IMR-90 (cell line): ENCODE measurements at regions not wholly inside any gene's neighbourhood (a gene's known extent, or its start where the extent isn't known, plus 50 kb on each side); places are given as distances from the start of the nearest gene placed in this dataset.

Experiments used
- ATAC-seq: fragments of 200-7000 bp; cut with Tn5 transposase; 2 replicates; pipeline ENCODE4 v1.9.1; 2020; ENCODE audit warnings: low read depth, mild to moderate bottlenecking, moderate library complexity
- BruUV-seq: library from RNA; stranded (reverse); fragments of 400-500 nt; replicated peaks from 2 replicates; lab custom pipeline; 2021; lab: Mats Ljungman, UMichigan
- CTCF ChIA-PET: fragments of 300-600 bp; formaldehyde crosslinking; extraction: SDS; loops from one replicate; lab custom pipeline; 2021; ENCODE audit warnings: antibody characterized with exemption; lab: Yijun Ruan, JAX
- POLR2A ChIA-PET: fragments of 300-600 bp; sonication (Branson Sonifier 250); formaldehyde crosslinking; loops from one replicate; lab custom pipeline; 2022; ENCODE audit warnings: antibody characterized with exemption; ENCODE audit not compliant: unreplicated experiment; lab: Charles Lee
- DNase-seq: peaks from one replicate; pipeline ENCODE4 v3.0.0; 2013
- H2AFZ ChIP-seq: replicated peaks from 2 replicates; pipeline ENCODE3; 2013; ENCODE audit warnings: low read length, mild to moderate bottlenecking; ENCODE audit not compliant: poor library complexity
- H2AK5ac ChIP-seq: 2 replicates; pipeline ENCODE4 v1.6.1; 2013; ENCODE audit warnings: low read depth, low read length, inconsistent platforms
- H2AK9ac ChIP-seq: replicated peaks from 2 replicates; pipeline ENCODE3; 2013; ENCODE audit warnings: mild to moderate bottlenecking, low read depth, low read length, moderate library complexity; ENCODE audit not compliant: poor library complexity
- H2BK120ac ChIP-seq: 2 replicates; pipeline ENCODE4 v1.6.1; 2013; ENCODE audit warnings: low read depth, low read length, inconsistent platforms
- H2BK15ac ChIP-seq: 3 replicates; pipeline ENCODE4 v1.6.1; 2013; ENCODE audit warnings: low read depth, low read length, inconsistent platforms
- H2BK20ac ChIP-seq: 2 replicates; pipeline ENCODE4 v1.6.1; 2013; ENCODE audit warnings: low read depth, mild to moderate bottlenecking, inconsistent platforms, low read length, moderate library complexity
- H2BK5ac ChIP-seq: 2 replicates; pipeline ENCODE4 v1.6.1; 2013; ENCODE audit warnings: mild to moderate bottlenecking, low read depth, low read length, inconsistent platforms; ENCODE audit not compliant: poor library complexity, severe bottlenecking
- H3K14ac ChIP-seq: replicated peaks from 2 replicates; pipeline ENCODE4 v1.6.1; 2013; ENCODE audit warnings: low read depth, low read length, inconsistent platforms
- H3K18ac ChIP-seq: 2 replicates; pipeline ENCODE4 v1.6.1; 2013; ENCODE audit warnings: low read depth, low read length, control low read depth
- H3K23ac ChIP-seq: 2 replicates; pipeline ENCODE4 v1.6.1; 2013; ENCODE audit warnings: low read depth, low read length, inconsistent platforms
- H3K27ac ChIP-seq: 2 replicates; pipeline ENCODE4 v1.5.1; 2013; ENCODE audit warnings: mild to moderate bottlenecking, control low read depth, low read length; ENCODE audit not compliant: insufficient read depth
- H3K27me3 ChIP-seq: 2 replicates; pipeline ENCODE4 v1.6.1; 2013; ENCODE audit warnings: low read length; ENCODE audit not compliant: control insufficient read depth, insufficient read depth
- H3K36me3 ChIP-seq: 2 replicates; pipeline ENCODE4 v1.6.1; 2013; ENCODE audit warnings: low read length, mixed read lengths; ENCODE audit not compliant: control insufficient read depth, insufficient read depth
- H3K4ac ChIP-seq: 2 replicates; pipeline ENCODE4 v1.6.1; 2013; ENCODE audit warnings: low read depth, low read length, inconsistent platforms
- H3K4me1 ChIP-seq: 2 replicates; pipeline ENCODE4 v1.6.1; 2013; ENCODE audit warnings: low read length, mixed read lengths; ENCODE audit not compliant: control insufficient read depth, insufficient read depth
- H3K4me2 ChIP-seq: 2 replicates; pipeline ENCODE4 v1.6.1; 2013; ENCODE audit warnings: low read depth, mild to moderate bottlenecking, control low read depth, low read length, moderate library complexity
- H3K4me3 ChIP-seq: 2 replicates; pipeline ENCODE4 v1.5.1; 2013; ENCODE audit warnings: low read depth, mild to moderate bottlenecking, control low read depth, low read length, moderate library complexity; ENCODE audit not compliant: insufficient read depth
- H3K56ac ChIP-seq: 2 replicates; pipeline ENCODE4 v1.6.1; 2013; ENCODE audit warnings: low read length, inconsistent platforms; ENCODE audit not compliant: insufficient read depth; ENCODE audit errors: extremely low read depth
- H3K79me1 ChIP-seq, 2 experiments: 2 replicates each; pipeline ENCODE4 v1.6.1; 2013; ENCODE audit warnings: low read length in 2 of 2, inconsistent platforms in 1 of 2, low read depth in 1 of 2
- H3K9ac ChIP-seq: 2 replicates; pipeline ENCODE4 v1.6.1; 2013; ENCODE audit warnings: low read depth, low read length, control low read depth
- H3K9me1 ChIP-seq: 2 replicates; pipeline ENCODE4 v1.6.1; 2013; ENCODE audit warnings: low read length, inconsistent platforms; ENCODE audit not compliant: insufficient read depth
- H3K9me3 ChIP-seq: 2 replicates; pipeline ENCODE4 v1.6.1; 2013; ENCODE audit warnings: low read length; ENCODE audit not compliant: control insufficient read depth, insufficient read depth
- H4K20me1 ChIP-seq: 2 replicates; pipeline ENCODE4 v1.6.1; 2013; ENCODE audit warnings: low read length, inconsistent platforms; ENCODE audit not compliant: insufficient read depth
- H4K5ac ChIP-seq: 2 replicates; pipeline ENCODE4 v1.6.1; 2013; ENCODE audit warnings: mild to moderate bottlenecking, low read depth, low read length, control low read depth
- H4K8ac ChIP-seq, 2 experiments: 2 replicates each; pipeline ENCODE4 v1.6.1; 2013; ENCODE audit warnings: low read depth in 2 of 2, low read length in 2 of 2, control low read depth in 1 of 2, inconsistent platforms in 1 of 2
- H4K91ac ChIP-seq: 2 replicates; pipeline ENCODE4 v1.6.1; 2013; ENCODE audit warnings: low read depth, low read length, inconsistent platforms; ENCODE audit not compliant: insufficient read depth
- MXI1 ChIP-seq: IDR thresholded peaks from 2 replicates; pipeline ENCODE4 v1.6.1; 2012; ENCODE audit warnings: low read depth, mild to moderate bottlenecking, low read length, moderate library complexity, borderline replicate concordance
- POLR2A ChIP-seq: IDR thresholded peaks from 2 replicates; pipeline ENCODE4 v1.6.1; 2012; ENCODE audit warnings: mild to moderate bottlenecking, low read depth, low read length
- RAD21 ChIP-seq: IDR thresholded peaks from 2 replicates; pipeline ENCODE4 v1.6.1; 2012; ENCODE audit warnings: low read length, improper control_type of control experiment
- RCOR1 ChIP-seq: IDR thresholded peaks from 2 replicates; pipeline ENCODE4 v1.6.1; 2012; ENCODE audit warnings: mild to moderate bottlenecking, low read length, improper control_type of control experiment; ENCODE audit not compliant: insufficient replicate concordance
- SMC3 ChIP-seq: fragments of 150-350 bp; IDR thresholded peaks from 2 replicates; pipeline ENCODE4 v1.6.1; 2016; ENCODE audit warnings: low read depth, mild to moderate bottlenecking, antibody characterized with exemption, low read length, moderate library complexity
- WGBS, 2 experiments: methylation state at CpG; one replicate each; pipeline versions ENCODE4 v1.1.5 to v1.1.7; 2013; ENCODE audit warnings: missing lambda C conversion rate in 2 of 2; ENCODE audit not compliant: insufficient read length in 1 of 2; ENCODE audit errors: extremely low coverage in 2 of 2; 5-methylcytosine and 5-hydroxymethylcytosine counted together
- dilution Hi-C: fragments of 300-500 bp; cut with HindIII; formaldehyde crosslinking; loops from one replicate; pipeline ENCODE4 v1.14.3; 2018; ENCODE audit warnings: low sequenced_read_pairs; ENCODE audit not compliant: unreplicated experiment
- in situ Hi-C: fragments of 300-500 bp; cut with MboI; formaldehyde crosslinking; loops from 3 replicates; pipeline ENCODE4 v1.14.3; 2019; ENCODE audit warnings: low sequenced_read_pairs, inconsistent platforms, mixed read lengths
- intact Hi-C: fragments of 100-400 bp; cut with micrococcal nuclease; formaldehyde crosslinking; loops from 2 replicates; pipeline ENCODE4 v1.10.0; 2022
- TF ChIP-seq, protein P1 (sequence below): fragments of 150-350 bp; IDR thresholded peaks from 2 replicates; pipeline ENCODE4 v1.6.1; 2017; ENCODE audit warnings: mild to moderate bottlenecking, antibody characterized with exemption, low read length, low read depth

DNA sequence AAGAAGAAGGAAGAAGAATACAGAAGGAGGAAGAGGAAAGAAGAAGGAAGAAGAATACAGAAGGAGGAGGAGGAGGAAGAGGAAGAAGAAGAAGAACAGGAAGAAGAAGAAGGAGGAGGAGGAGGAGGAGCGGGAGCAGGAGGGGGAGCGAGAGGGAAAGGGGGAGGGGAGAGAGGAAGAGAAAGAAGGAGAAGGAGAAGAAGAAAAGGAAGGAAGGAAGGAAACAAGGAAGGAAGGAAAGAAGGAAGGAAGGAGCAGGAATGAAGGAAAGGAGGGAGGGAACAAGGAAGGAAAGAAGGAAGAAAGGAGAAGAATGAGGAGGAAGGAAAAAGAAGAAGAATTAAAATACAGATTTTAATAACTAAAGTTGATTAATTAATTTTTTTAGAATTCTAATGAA lies 82.5 kb upstream of the PTPN13 start:
- no peak overlapping the region for H2BK120ac ChIP-seq
- no peak for ATAC-seq
- POLR2A ChIA-PET, result no interaction called here
- no peak overlapping the region for H4K91ac ChIP-seq
- peaks cover 2% of the 10 kb centered on the region; the same call in 1 of the 2 replicates for H3K9me1 ChIP-seq
- H2AFZ ChIP-seq, result no peak overlapping the region
- no peak overlapping the region for H3K18ac ChIP-seq
- no peak overlapping the region for H3K27ac ChIP-seq
- H3K56ac ChIP-seq, result no peak overlapping the region
- H3K4me2 ChIP-seq, result no peak overlapping the region
- no peak overlapping the region for H3K23ac ChIP-seq
- H2BK15ac ChIP-seq, result no peak overlapping the region
- H4K20me1 ChIP-seq, result no peaks in the 10 kb centered on the region
- no TSS peak for BruUV-seq
- H2AK5ac ChIP-seq, result no peak overlapping the region
- in situ Hi-C loops (loop anchor here (25.0 kb wide), 1 partner anchor 726 kb away; no protein-coding TSS in a partner anchor), intact Hi-C loops (no loop called here), dilution Hi-C loops (no loop called here)
- H3K4me3 ChIP-seq, result no peak overlapping the region
- H3K9ac ChIP-seq, result no peak overlapping the region
- 100% methylated on average over 2 of the region's 2 CpGs; no CpG with 5 or more reads in 1 of the 2 experiments for WGBS, 2 experiments
- H3K36me3 ChIP-seq, result no peaks in the 10 kb centered on the region
- no peak for DNase-seq
- H4K8ac ChIP-seq, result no peak overlapping the region
- H4K5ac ChIP-seq, result no peak overlapping the region
- H3K14ac ChIP-seq, result no peak overlapping the region
- H2BK20ac ChIP-seq, result no peak overlapping the region
- TF ChIP-seq RAD21 (no peak), RCOR1 (no peak), SMC3 (no peak), MXI1 (no peak), POLR2A (no peak)
- TF ChIP-seq, protein P1, sequence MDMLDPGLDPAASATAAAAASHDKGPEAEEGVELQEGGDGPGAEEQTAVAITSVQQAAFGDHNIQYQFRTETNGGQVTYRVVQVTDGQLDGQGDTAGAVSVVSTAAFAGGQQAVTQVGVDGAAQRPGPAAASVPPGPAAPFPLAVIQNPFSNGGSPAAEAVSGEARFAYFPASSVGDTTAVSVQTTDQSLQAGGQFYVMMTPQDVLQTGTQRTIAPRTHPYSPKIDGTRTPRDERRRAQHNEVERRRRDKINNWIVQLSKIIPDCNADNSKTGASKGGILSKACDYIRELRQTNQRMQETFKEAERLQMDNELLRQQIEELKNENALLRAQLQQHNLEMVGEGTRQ, result no peak
- H2AK9ac ChIP-seq, result no peak overlapping the region
- CTCF ChIA-PET, result interaction anchor here (1.4 kb wide), 1 partner anchor 15 kb away, joined by 5 read pairs; no protein-coding TSS in a partner anchor
- H3K4ac ChIP-seq, result no peak overlapping the region
- peaks cover 1% of the 10 kb centered on the region for H3K4me1 ChIP-seq
- H2BK5ac ChIP-seq, result no peak overlapping the region
- H3K27me3 ChIP-seq, result no peaks in the 10 kb centered on the region
- H3K79me1 ChIP-seq, result no peaks in the 10 kb centered on the region
- no peaks in the 10 kb centered on the region for H3K9me3 ChIP-seq
